Cerebellar cortex (tissue), 1 donor: ENCODE measurements at regions not wholly inside any gene's neighbourhood (a gene's known extent, or its start where the extent isn't known, plus 50 kb on each side); places are given as distances from the start of the nearest gene placed in this dataset.

Experiments used
- DNase-seq: peaks from one replicate; pipeline ENCODE4 v3.0.0-alpha.2; 2015; ENCODE audit warnings: low spot score

DNA sequence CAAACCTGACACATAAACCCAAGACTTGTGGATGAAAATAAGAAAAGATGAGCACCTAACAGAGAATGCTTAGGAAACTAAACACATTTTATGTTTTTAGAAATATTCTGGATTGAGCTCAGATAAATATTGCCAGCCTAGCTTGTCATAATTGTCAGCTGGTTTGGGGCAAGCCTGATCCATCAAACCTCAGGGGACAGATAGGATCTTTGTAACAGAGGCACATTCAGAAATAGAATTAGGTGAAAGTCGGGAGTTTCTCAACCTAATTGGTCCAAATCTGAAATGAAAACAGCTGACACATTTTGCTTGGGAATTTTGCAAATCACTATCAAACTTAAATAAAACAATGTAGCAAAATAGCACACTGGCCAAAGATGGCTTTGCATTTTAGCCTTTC lies 503.7 kb downstream of the ANXA1 start:
- no peak for DNase-seq

- DNase-seq: no peak
Measured at GRCh38 chr9:73655831-73656230, 504.2 kb downstream of the ANXA1 start.

DNA sequence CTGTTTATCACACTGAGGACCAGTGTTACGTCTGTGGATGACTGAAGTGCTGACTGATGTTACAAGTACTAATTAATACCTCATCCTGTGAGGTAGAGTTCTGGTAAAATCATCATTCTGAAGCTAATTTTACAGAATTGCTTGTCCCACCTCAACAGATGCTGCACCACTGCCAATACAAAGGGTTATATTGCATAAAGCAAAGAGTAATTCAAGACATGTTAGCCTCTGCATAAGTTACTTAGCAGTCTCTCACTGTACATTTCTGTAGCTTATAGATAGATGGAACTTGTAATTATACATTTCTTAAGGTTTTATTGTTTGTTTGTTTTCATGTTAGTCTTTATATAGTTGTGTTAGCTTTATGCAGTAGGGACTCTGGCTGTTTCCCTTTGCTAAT lies 513.6 kb downstream of the ANXA1 start:
- DNase-seq: no peak

DNA sequence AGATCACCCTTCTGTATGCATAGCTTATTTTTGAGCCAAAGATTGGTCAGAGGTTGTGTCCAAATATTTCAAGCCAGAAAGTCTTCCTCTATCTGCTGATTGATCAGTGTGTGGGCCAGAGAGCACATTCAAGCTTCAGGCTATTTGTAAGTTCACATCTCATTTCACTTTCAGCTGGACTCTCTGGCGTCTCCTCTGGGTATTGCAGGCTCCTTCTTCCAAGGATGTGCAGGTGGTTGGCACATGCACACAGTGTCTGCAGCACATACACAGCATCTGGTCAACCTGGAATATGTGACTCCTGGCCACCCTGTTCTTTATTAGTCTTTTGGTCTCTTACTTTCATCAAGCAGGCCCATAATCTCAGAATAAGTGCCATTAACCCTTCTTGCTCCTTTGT lies 516.1 kb downstream of the ANXA1 start:
- peak; percentile 3 for DNase-seq

GRCh38 chr9:73680831-73681230 lies 529.2 kb downstream of the ANXA1 start:
- DNase-seq: no peak

GRCh38 chr9:73682789-73683188 lies 531.1 kb downstream of the ANXA1 start:
- no peak for DNase-seq

DNA sequence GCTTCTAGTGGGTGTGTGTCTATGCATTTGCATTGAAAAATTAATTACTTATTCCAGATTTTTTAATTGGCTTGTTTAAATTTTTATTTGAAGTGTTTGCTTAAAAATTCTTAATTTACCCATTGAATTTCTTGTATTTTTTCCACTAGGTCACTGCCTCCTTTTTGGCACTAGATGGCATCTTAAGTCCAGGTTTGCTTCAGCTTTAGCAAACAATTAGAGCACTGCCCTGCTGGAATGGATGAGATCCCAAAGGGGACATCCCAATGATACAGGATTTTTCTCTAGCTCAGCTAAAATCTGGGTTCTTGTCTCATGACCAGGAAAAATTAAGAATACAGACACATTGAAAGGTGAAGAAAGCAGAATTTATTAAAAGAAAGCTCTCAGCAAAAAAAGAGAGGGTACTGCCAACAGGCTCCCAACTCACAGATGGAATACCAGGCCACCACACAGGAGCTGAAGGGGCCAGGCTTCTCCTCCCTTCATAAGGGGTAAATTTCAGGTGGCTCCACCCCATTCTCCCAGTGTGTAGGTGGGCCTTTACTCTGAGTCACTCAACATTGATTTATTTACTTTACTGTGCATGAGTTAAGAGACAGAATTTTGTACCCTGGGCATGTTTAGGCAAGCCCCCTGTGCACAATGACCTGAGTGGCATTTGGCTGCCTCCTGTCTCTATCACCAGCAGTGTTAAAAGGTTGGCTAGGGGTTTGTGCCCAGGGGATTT lies 532.4 kb downstream of the ANXA1 start:
- DNase-seq: peak; percentile 4

DNA sequence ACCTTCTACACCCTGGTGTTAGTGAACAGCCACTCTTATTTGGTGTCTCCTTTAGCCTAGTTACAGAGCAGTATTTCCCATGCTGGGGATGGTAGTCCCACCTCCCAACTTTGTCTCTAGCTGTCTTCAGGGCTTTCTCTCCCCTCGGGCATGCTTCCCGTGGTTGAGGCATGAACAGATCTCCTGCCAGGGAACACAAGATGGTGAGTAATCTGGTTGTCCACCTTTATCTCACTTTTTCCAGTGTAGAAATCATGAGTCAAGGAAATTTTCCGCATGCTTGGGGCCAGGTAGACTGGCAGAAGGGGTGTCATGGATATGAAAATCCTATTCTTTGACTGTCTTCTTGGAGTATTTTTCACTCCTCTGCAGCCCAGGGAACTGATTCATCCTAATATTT lies 532.9 kb downstream of the ANXA1 start:
- DNase-seq: no peak

GRCh38 chr9:73685786-73686185 lies 534.1 kb downstream of the ANXA1 start:
- no peak for DNase-seq

DNA sequence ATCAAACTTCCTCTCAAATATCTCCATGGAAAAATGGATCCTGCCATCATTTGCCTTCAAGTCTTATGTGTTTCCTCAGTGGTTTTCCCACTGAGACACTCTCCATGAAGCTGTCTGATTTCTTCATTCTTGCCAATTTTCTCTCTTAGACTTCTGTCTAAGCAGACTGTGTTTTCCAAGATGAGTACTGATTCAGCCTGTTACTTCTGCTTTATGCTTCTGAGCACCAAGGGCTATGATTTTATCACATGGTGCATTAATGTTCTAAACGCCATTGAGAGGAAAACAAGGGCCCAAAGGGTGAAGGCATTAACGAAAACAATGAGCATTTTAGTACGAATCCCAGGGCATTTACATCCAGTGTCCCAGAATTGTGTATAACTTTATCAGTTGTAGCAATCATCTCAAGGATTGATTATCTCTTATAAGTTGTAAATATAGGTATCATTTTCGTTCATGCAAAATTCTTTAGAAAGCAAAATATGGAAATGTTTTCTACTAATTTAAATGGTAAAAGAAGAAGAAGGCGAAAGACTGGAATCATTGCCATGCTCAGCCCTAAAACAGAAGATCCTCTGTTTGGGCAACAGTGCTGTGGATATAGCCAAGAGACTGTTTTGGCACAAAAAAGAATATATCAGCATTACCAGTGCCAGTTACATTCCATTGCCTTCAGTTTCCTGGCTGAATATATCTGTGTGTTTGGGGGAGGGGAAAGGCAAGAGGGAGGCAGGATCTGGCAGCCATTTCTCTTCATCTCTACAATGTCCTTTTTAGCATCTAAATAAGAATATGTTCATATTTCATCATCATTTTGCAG lies 537.6 kb downstream of the ANXA1 start:
- peak; percentile 15 for DNase-seq

- DNase-seq: no peak
Measured at GRCh38 chr9:73701415-73702057, 549.9 kb downstream of the ANXA1 start.

- DNase-seq: no peak
Measured at GRCh38 chr9:73714294-73714693, 562.6 kb downstream of the ANXA1 start.

DNA sequence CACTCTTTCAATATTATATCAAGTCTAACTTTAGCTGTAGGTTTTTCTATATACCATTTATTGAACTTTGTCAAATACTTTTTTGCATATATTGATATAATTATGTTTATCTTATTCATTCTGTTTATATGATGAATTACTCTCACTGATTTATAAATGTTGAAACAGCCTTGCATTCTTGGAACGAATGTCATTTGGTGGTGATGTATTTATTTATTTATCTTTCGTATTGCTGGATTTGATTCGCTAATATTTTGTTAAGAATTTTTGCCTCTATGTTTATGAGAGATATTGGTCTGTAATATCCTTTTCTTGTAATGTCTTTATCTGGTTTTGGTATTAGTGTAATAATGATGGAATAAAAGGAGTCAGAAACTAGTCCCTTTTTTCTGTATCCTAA lies 563.9 kb downstream of the ANXA1 start:
- DNase-seq: no peak

DNA sequence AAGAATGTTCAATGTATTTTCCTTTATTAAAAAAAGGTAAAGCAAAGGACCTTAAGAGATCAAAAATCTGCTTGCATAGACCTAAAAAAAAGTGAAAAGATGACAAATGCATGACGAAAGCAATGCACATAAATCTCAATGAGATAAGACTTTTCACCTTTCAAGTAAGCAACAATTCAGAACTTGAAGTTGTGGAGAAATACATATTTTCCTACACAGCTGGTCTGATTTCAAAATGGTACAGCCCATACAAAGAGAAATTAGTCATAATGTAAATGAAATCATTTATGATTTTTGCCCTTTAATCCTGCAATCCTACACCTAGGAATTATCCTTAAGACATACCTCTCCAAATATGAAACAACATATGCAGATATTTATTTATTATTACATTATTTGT lies 568.0 kb downstream of the ANXA1 start:
- no peak for DNase-seq

DNA sequence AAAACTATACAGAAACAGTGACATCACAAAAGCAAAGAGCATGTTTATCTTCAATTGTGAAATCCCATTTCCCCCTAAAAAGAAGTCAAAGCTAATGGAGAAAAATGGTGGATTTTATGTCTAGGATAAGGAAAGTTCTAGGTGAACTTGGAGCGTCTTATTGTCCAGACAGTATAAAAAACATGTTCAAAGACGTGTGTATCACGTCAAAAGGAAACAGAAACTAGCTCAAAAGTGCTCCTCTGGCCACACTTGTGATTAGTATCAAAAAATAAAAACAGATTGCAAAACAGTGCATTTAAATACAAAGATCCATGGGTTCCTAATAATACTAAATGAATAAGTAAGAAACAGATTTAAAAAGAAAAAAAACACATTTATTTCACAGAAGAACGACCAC lies 568.9 kb downstream of the ANXA1 start:
- no peak for DNase-seq

DNA sequence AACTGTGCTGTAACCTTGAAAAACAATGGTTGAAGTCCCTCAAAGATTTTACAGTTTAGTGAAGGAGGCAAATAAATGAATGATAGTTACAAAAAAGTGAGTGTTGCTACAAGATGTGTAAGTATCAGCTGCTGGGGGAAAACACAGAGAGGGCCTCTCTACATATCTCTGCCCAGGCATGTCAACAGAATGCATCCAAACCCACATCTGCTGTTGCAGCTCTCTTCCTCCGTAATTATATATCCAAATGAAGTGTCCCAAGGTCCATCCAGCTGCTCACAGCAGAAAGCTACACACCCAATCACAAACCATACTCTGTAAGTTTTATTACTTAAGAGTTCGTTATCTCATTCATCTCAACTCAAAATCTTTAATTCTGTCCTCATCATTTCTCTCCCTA lies 584.6 kb downstream of the ANXA1 start:
- DNase-seq: no peak

- no peak for DNase-seq
Measured at GRCh38 chr9:73738741-73739530, 587.3 kb downstream of the ANXA1 start.

DNA sequence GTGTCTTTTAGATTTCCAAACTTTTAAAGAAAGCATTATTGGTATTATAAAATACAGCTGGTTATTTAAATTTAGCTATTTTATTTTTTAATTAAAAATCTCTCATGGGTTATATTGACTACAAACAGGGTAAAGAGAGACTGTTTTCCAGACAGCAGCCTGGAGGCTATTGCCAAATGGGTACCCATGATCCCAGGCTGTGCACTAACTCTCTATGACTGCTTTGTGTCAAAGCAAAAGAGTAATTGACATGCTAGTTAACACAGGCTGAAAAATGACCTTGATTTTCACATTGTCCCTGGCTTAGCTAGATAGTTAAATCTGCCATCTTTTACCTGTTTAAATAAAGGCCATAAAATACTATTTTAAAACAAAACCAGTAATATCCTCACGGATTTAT lies 589.7 kb downstream of the ANXA1 start:
- DNase-seq: no peak

DNA sequence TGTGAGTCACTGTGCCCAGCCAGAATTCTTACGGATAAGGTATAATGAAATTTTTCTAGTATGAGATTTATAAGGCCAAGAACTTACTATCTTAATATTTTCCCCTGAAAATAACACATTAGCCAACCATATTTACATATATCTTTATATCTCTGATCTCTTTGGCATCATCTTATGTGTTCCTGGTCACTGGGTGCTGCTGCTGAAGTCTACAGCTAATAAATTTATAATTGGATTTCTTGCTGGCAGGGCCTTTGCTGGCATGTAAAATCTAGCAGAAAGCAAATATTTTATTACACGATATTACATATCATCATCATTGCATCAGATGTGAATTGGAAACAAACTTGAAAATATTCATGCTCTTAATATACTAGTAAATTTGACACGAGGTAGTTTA lies 590.7 kb downstream of the ANXA1 start:
- DNase-seq: no peak

- no peak for DNase-seq
Measured at GRCh38 chr9:73743826-73744225, 592.2 kb downstream of the ANXA1 start.

- no peak for DNase-seq
Measured at GRCh38 chr9:73745598-73745997, 593.9 kb downstream of the ANXA1 start.

- DNase-seq: no peak
Measured at GRCh38 chr9:73753171-73753570, 601.5 kb downstream of the ANXA1 start.
